ENCODE measurements at regions not wholly inside any gene's neighbourhood (a gene's known extent, or its start where the extent isn't known, plus 50 kb on each side); places are given as distances from the start of the nearest gene placed in this dataset.
A peak's percentile ranks its signal among the peaks of the same experiment; 100 is the strongest.

DNA sequence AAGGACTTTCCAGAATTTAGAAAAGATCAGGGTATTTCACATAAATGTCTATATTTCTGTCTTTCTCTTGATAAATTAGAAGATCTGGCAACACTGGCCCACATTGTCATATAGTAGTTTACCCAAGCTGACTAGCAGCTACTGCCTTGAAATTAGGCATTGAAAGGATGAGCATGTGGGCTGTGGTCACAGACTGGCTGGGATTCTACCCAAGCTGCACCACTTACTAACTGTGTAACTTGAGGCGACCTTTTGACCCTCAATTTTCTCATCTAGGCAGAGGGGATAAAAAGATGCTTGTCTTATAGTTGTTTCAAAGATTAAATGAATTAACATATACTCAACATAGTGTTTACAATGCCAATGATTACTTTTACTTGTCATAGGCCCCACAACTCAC, 152.7 kb upstream of the BMP2 start:
- ATAC-seq (ENCODE audit: insufficient read depth, low FRiP score) (no peak), DNase-seq (no peak)
- TF ChIP-seq, protein P1, sequence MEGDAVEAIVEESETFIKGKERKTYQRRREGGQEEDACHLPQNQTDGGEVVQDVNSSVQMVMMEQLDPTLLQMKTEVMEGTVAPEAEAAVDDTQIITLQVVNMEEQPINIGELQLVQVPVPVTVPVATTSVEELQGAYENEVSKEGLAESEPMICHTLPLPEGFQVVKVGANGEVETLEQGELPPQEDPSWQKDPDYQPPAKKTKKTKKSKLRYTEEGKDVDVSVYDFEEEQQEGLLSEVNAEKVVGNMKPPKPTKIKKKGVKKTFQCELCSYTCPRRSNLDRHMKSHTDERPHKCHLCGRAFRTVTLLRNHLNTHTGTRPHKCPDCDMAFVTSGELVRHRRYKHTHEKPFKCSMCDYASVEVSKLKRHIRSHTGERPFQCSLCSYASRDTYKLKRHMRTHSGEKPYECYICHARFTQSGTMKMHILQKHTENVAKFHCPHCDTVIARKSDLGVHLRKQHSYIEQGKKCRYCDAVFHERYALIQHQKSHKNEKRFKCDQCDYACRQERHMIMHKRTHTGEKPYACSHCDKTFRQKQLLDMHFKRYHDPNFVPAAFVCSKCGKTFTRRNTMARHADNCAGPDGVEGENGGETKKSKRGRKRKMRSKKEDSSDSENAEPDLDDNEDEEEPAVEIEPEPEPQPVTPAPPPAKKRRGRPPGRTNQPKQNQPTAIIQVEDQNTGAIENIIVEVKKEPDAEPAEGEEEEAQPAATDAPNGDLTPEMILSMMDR (IDR thresholded peaks at IDR 0.05; ENCODE audit: control extremely low read depth, extremely low read depth) = no peak
- WGBS, 2 donors = 77 to 85% methylated on average over 1 of the region's 1 CpG
- H3K27me3 ChIP-seq (ENCODE audit: control insufficient read depth in 3 of 3, insufficient read depth in 3 of 3, low read length in 2 of 3) = no peaks in the 10 kb centered on the region
- no peaks in the 10 kb centered on the region for H3K9me3 ChIP-seq (ENCODE audit: control insufficient read depth in 4 of 4, insufficient read depth in 3 of 4, low read length in 3 of 4)
- no peaks in the 10 kb centered on the region for H3K36me3 ChIP-seq (ENCODE audit: control insufficient read depth in 4 of 4, insufficient read depth in 4 of 4, low read length in 4 of 4)
- H3K4me3 ChIP-seq = no peak overlapping the region
- H3K27ac ChIP-seq (ENCODE audit: low read depth in 1 of 2, low read length in 1 of 2) = no peak overlapping the region
- no peak overlapping the region for H3K9ac ChIP-seq (ENCODE audit: insufficient read depth in 1 of 2, low read length in 2 of 2)
- H3K4me1 ChIP-seq (ENCODE audit: control insufficient read depth in 5 of 5, insufficient read depth in 5 of 5, low read length in 5 of 5) = peaks cover 0 to 41% (median 0%) of the 10 kb centered on the region in 5 donors

DNA sequence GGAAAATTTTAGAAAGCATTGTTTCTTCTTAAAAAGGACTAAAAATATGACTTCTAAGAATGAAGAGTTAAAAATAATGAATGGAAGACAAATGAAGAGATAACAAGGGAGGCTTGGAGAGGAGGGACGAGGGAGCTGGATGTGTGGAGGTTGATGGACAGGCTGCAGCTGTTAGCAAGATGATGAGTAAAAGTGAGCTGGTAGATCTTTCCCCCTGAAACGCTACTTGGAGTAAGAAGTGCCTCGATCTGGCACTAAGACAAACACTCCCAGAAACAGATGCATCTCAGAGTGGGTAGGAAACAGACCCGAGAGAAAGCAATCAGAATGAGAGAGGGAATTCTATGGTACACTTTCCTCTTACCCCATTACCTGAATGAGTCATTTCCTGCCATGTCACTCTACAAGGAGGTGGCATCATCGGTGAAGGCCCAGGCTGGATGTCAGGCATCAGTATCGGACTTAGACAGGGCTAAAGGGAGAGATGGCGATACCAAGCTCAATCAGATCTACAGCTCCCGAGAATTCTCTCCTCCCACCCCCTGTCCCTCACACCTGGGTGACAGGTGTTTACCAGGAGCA, 154.1 kb upstream of the BMP2 start:
- Histone ChIP-seq H3K4me3 (no peak overlapping the region), H3K9me3 (ENCODE audit: control insufficient read depth in 4 of 4, insufficient read depth in 3 of 4, low read length in 3 of 4) (no peaks in the 10 kb centered on the region), H3K27ac (ENCODE audit: low read depth in 1 of 2, low read length in 1 of 2) (no peak overlapping the region), H3K9ac (ENCODE audit: insufficient read depth in 1 of 2, low read length in 2 of 2) (no peak overlapping the region), H3K4me1 (ENCODE audit: control insufficient read depth in 5 of 5, insufficient read depth in 5 of 5, low read length in 5 of 5) (peaks cover 0 to 41% (median 0%) of the 10 kb centered on the region in 5 donors), H3K27me3 (ENCODE audit: control insufficient read depth in 3 of 3, insufficient read depth in 3 of 3, low read length in 2 of 3) (no peaks in the 10 kb centered on the region), H3K36me3 (ENCODE audit: control insufficient read depth in 4 of 4, insufficient read depth in 4 of 4, low read length in 4 of 4) (no peaks in the 10 kb centered on the region)
- no peak for ATAC-seq (ENCODE audit: insufficient read depth, low FRiP score)
- 63 to 66% methylated on average over 8 of the region's 8 CpGs for WGBS, 2 donors
- TF ChIP-seq, protein P1 (IDR thresholded peaks at IDR 0.05; ENCODE audit: control extremely low read depth, extremely low read depth) = no peak
- peak in 1 of 3 donors; percentile 20 for DNase-seq

DNA sequence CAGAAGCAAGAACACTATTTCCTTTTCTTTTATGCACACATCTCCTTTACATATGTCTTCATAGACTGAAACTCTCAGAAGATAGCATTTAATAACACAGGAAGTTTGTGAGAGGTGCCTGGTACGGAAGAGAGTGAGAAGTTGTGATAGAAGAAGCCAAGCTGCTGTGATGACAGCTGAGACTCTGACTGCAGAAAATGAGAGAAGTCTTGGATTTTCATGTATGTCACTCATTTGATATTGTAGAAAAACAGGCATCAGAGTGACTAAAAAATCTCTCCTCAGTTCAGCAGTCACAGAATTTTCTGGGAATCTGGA, 154.9 kb upstream of the BMP2 start:
- TF ChIP-seq, protein P1 (IDR thresholded peaks at IDR 0.05; ENCODE audit: control extremely low read depth, extremely low read depth) = no peak
- no peak overlapping the region for H3K27ac ChIP-seq (ENCODE audit: low read depth in 1 of 2, low read length in 1 of 2)
- H3K9me3 ChIP-seq (ENCODE audit: control insufficient read depth in 4 of 4, insufficient read depth in 3 of 4, low read length in 3 of 4) = no peaks in the 10 kb centered on the region
- ATAC-seq (ENCODE audit: insufficient read depth, low FRiP score) (no peak), DNase-seq (peak; percentile 68 to 93 (median 84))
- H3K36me3 ChIP-seq (ENCODE audit: control insufficient read depth in 4 of 4, insufficient read depth in 4 of 4, low read length in 4 of 4) = no peaks in the 10 kb centered on the region
- H3K4me1 ChIP-seq (ENCODE audit: control insufficient read depth in 5 of 5, insufficient read depth in 5 of 5, low read length in 5 of 5) = peaks cover 0 to 33% (median 0%) of the 10 kb centered on the region in 5 donors
- no peaks in the 10 kb centered on the region for H3K27me3 ChIP-seq (ENCODE audit: control insufficient read depth in 3 of 3, insufficient read depth in 3 of 3, low read length in 2 of 3)
- no peak overlapping the region for H3K4me3 ChIP-seq
- 54 to 63% methylated on average over 1 of the region's 1 CpG for WGBS, 2 donors
- H3K9ac ChIP-seq (ENCODE audit: insufficient read depth in 1 of 2, low read length in 2 of 2) = no peak overlapping the region
